ENCODE measurements at regions not wholly inside any gene's neighbourhood (a gene's known extent, or its start where the extent isn't known, plus 50 kb on each side); places are given as distances from the start of the nearest gene placed in this dataset.

DNA sequence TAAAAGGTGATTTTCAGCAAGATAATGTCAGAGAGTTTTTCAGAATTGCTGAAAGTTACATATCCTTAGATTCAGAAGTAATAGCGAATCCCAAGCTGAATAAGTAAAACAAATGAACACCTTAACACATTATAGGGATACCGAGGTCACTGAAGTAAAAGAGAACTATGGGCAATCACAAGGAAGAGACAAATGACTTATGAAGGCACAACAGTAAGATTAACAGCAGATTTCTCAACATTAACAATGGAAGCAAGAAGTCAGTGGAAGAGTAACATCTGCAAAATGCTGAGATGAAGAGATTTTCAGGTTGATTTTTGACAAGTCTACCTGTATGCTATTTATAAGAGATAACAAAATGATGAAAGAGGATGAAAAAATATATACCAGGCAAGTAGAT lies 86.1 kb upstream of the EZR start:
- ChIA-PET CTCF (interaction anchor here (0.9 to 1.3 kb wide), 2 partner anchors 68 to 201 kb away, joined by 3 to 4 read pairs; no protein-coding TSS in a partner anchor), POLR2A (no interaction called here)
- no peaks in the 10 kb centered on the region for H3K4me1 ChIP-seq (ENCODE audit: control insufficient read depth in 1 of 2, insufficient read depth in 2 of 2, low read depth in 1 of 2, low read length in 1 of 2)
- H3K27ac ChIP-seq (ENCODE audit: low read depth in 2 of 2, low read length in 1 of 2), result no peak overlapping the region
- no peaks in the 10 kb centered on the region for H3K79me2 ChIP-seq (ENCODE audit: insufficient read depth)
- DNase-seq, result no peak
- H3K9me2 ChIP-seq, result no peaks in the 10 kb centered on the region
- H4K20me1 ChIP-seq (ENCODE audit: insufficient read depth), result no peaks in the 10 kb centered on the region
- H3K4me3 ChIP-seq (ENCODE audit: low read depth in 2 of 2, low read length in 1 of 2), result no peak overlapping the region
- H2AFZ ChIP-seq (ENCODE audit: low read depth), result no peak overlapping the region
- no peaks in the 10 kb centered on the region for H3K36me3 ChIP-seq (replicated peaks in 1 of 2; ENCODE audit: control insufficient read depth in 1 of 2, insufficient read depth in 2 of 2, low read length in 1 of 2)
- H3F3A ChIP-seq (replicated peaks; ENCODE audit: insufficient read depth), result no peaks in the 10 kb centered on the region
- WGBS (ENCODE audit: low lambda C conversion rate), result 29% methylated on average over 2 of the region's 2 CpGs
- peaks cover 18% of the 10 kb centered on the region for H3K9me3 ChIP-seq
- no peak overlapping the region for H3K9ac ChIP-seq
- no peaks in the 10 kb centered on the region for H3K27me3 ChIP-seq (ENCODE audit: insufficient read depth)
- H3K4me2 ChIP-seq, result no peak overlapping the region
- TF ChIP-seq REST (IDR thresholded peaks at IDR 0.05; ENCODE audit: low read depth, low read length) (no peak), POLR2AphosphoS5 (IDR thresholded peaks at IDR 0.05; ENCODE audit: low read depth, low read length) (no peak), PBX3 (IDR thresholded peaks at IDR 0.05) (no peak), TEAD4 (IDR thresholded peaks at IDR 0.05; ENCODE audit: borderline replicate concordance, insufficient read depth) (no peak), RCOR1 (IDR thresholded peaks at IDR 0.05; ENCODE audit: low read length) (no peak), TAF1 (IDR thresholded peaks at IDR 0.05; ENCODE audit: borderline replicate concordance, low read depth, low read length) (no peak), EZH2phosphoT487 (IDR thresholded peaks at IDR 0.05; ENCODE audit: borderline replicate concordance, low read depth) (no peak), SMC3 (IDR thresholded peaks at IDR 0.05; ENCODE audit: low read depth, low read length) (no peak), GABPA (IDR thresholded peaks at IDR 0.05; ENCODE audit: low read depth) (no peak)

DNA sequence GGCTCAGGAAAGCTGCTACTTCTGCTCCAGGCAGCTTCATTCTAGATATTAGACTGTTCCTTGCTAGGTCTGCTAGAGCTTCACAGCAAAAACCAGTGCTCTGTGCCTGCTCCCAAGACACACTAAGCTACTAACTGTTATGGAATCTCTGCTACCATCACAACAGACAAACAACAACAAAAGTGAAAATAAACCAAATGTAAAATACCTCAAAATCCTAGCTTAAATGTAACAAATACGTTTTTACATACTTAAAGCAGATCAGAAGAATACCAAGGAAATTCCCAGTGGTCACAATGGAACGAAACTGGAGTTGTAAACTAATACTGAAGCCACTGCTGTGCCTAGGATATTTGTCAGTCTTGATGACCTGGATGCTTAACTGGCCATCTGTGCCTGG lies 84.6 kb upstream of the EZR start:
- H3K4me3 ChIP-seq (ENCODE audit: low read depth in 2 of 2, low read length in 1 of 2), result no peak overlapping the region
- no peak overlapping the region for H2AFZ ChIP-seq (ENCODE audit: low read depth)
- H3K9ac ChIP-seq, result no peak overlapping the region
- WGBS (ENCODE audit: low lambda C conversion rate), result 3% methylated on average over 2 of the region's 2 CpGs
- CTCF ChIA-PET, result interaction anchor here (0.8 to 0.9 kb wide), 2 partner anchors 197 to 199 kb away, joined by 3 to 4 read pairs; no protein-coding TSS in a partner anchor
- H4K20me1 ChIP-seq (ENCODE audit: insufficient read depth), result no peaks in the 10 kb centered on the region
- no peaks in the 10 kb centered on the region for H3F3A ChIP-seq (replicated peaks; ENCODE audit: insufficient read depth)
- POLR2A ChIA-PET, result no interaction called here
- H3K4me2 ChIP-seq, result no peak overlapping the region
- H3K4me1 ChIP-seq (ENCODE audit: control insufficient read depth in 1 of 2, insufficient read depth in 2 of 2, low read depth in 1 of 2, low read length in 1 of 2), result no peaks in the 10 kb centered on the region
- no peaks in the 10 kb centered on the region for H3K79me2 ChIP-seq (ENCODE audit: insufficient read depth)
- no peaks in the 10 kb centered on the region for H3K9me2 ChIP-seq
- H3K27ac ChIP-seq (ENCODE audit: low read depth in 2 of 2, low read length in 1 of 2), result no peak overlapping the region
- DNase-seq, result no peak
- no peaks in the 10 kb centered on the region for H3K27me3 ChIP-seq (ENCODE audit: insufficient read depth)
- H3K36me3 ChIP-seq (replicated peaks in 1 of 2; ENCODE audit: control insufficient read depth in 1 of 2, insufficient read depth in 2 of 2, low read length in 1 of 2), result no peaks in the 10 kb centered on the region
- peaks cover 18% of the 10 kb centered on the region for H3K9me3 ChIP-seq
- TF ChIP-seq EZH2phosphoT487 (IDR thresholded peaks at IDR 0.05; ENCODE audit: borderline replicate concordance, low read depth), result no peak
- no peak for TF ChIP-seq USF2 (IDR thresholded peaks at IDR 0.05; ENCODE audit: borderline replicate concordance, low read depth, low read length)
- TF ChIP-seq TEAD4 (IDR thresholded peaks at IDR 0.05; ENCODE audit: borderline replicate concordance, insufficient read depth), result no peak
- no peak for TF ChIP-seq NRF1 (IDR thresholded peaks at IDR 0.05; ENCODE audit: low read depth, low read length)
- TF ChIP-seq RXRA (IDR thresholded peaks at IDR 0.05; ENCODE audit: borderline replicate concordance, low read depth), result no peak
- no peak for TF ChIP-seq MEF2A (IDR thresholded peaks at IDR 0.05; ENCODE audit: borderline replicate concordance, low read depth)
- TF ChIP-seq SMC3 (IDR thresholded peaks at IDR 0.05; ENCODE audit: low read depth, low read length), result no peak
- no peak for TF ChIP-seq EP300 (IDR thresholded peaks at IDR 0.05; ENCODE audit: borderline replicate concordance in 1 of 2, low read depth in 1 of 2, low read length in 1 of 2)
- no peak for TF ChIP-seq FOSL2 (IDR thresholded peaks at IDR 0.05; ENCODE audit: borderline replicate concordance, low read depth)
- no peak for TF ChIP-seq TAF1 (IDR thresholded peaks at IDR 0.05; ENCODE audit: borderline replicate concordance, low read depth, low read length)
- no peak for TF ChIP-seq USF1 (IDR thresholded peaks at IDR 0.05; ENCODE audit: borderline replicate concordance, low read depth)
- no peak for TF ChIP-seq TCF12 (IDR thresholded peaks at IDR 0.05)
- TF ChIP-seq JUND (IDR thresholded peaks at IDR 0.05), result no peak
- TF ChIP-seq PBX3 (IDR thresholded peaks at IDR 0.05), result no peak
- TF ChIP-seq SIN3A (IDR thresholded peaks at IDR 0.05; ENCODE audit: borderline replicate concordance, low read depth, low read length), result no peak
- TF ChIP-seq MXI1 (IDR thresholded peaks at IDR 0.05; ENCODE audit: low read depth, low read length), result no peak
- no peak for TF ChIP-seq FOXJ3 (CRISPR knock-in tag; IDR thresholded peaks at IDR 0.05)
